ENCODE measurements at regions not wholly inside any gene's neighbourhood (a gene's known extent, or its start where the extent isn't known, plus 50 kb on each side); places are given as distances from the start of the nearest gene placed in this dataset.
"Not testable (repeated sequence)": the region's sequence is repeated elsewhere in the genome, so short reads cannot be mapped to it uniquely, and the experiment has no call there.

DNA sequence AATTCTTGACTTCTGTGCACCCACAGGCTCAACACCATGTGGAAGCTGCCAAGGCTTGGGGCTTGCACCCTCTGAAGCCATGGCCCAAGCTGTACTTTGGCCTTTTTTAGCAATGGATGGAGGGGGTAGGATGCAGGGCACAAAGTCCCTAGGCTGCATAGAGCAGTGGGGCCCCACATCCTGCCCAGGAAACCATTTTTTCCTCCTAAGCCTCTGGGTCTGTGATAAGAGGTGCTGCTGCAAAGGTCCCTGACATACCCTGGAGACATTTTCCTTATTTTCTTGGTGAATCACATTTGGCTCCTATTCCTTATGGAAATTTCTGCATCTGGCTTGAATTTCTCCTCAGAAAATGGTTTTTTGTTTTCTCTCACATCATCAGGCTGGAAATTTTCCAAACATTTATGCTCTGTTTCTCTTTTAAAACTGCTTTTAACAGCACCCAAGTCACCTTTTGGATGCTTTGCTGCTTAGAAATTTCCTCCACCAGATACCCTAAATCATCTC lies 482.7 kb upstream of the TLE4 start:
- Histone ChIP-seq H3K4me3 (ENCODE audit: low read depth, low read length) (no peak overlapping the region), H3K27me3 (ENCODE audit: control insufficient read depth, insufficient read depth, low read length) (no peaks in the 10 kb centered on the region), H3K36me3 (ENCODE audit: control insufficient read depth, insufficient read depth, low read length) (no peaks in the 10 kb centered on the region)
- DNase-seq (ENCODE audit: low read depth): no peak
- TF ChIP-seq, protein P1, sequence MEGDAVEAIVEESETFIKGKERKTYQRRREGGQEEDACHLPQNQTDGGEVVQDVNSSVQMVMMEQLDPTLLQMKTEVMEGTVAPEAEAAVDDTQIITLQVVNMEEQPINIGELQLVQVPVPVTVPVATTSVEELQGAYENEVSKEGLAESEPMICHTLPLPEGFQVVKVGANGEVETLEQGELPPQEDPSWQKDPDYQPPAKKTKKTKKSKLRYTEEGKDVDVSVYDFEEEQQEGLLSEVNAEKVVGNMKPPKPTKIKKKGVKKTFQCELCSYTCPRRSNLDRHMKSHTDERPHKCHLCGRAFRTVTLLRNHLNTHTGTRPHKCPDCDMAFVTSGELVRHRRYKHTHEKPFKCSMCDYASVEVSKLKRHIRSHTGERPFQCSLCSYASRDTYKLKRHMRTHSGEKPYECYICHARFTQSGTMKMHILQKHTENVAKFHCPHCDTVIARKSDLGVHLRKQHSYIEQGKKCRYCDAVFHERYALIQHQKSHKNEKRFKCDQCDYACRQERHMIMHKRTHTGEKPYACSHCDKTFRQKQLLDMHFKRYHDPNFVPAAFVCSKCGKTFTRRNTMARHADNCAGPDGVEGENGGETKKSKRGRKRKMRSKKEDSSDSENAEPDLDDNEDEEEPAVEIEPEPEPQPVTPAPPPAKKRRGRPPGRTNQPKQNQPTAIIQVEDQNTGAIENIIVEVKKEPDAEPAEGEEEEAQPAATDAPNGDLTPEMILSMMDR (IDR thresholded peaks at IDR 0.05; ENCODE audit: insufficient read depth, low read length, poor library complexity, severe bottlenecking): no peak

DNA sequence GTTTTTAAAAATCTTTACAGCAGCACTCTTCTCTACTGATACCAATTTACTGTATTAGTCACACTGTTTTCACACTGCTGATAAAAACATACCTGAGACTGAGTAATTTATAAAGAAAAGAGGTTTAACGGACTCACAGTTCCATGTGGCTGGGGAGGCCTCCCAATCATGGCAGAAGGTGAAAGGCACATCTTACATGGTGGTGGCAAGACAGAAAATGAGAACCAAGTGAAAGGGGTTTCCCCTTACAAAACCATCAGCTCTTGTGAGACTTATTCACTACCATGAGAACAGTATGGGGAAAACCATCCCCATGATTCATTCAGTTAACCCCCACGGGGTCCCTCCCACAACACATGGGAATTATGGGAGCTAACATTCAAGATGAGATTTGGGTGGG lies 481.9 kb upstream of the TLE4 start:
- DNase-seq (ENCODE audit: low read depth); H3K4me3 ChIP-seq (ENCODE audit: low read depth, low read length); H3K27me3 ChIP-seq (ENCODE audit: control insufficient read depth, insufficient read depth, low read length); H3K36me3 ChIP-seq (ENCODE audit: control insufficient read depth, insufficient read depth, low read length): not testable (repeated sequence)

DNA sequence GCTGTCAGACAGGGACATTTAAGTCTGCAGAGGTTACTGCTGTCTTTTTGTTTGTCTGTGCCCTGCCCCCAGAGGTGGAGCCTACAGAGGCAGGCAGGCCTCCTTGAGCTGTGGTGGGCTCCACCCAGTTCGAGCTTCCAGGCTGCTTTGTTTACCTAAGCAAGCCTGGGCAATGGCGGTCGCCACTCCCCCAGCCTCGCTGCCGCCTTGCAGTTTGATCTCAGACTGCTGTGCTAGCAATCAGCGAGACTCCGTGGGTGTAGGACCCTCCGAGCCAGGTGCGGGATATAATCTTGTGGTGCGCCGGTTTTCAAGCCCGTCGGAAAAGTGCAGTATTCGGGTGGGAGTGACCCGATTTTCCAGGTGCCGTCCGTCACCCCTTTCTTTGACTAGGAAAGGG lies 468.5 kb upstream of the TLE4 start:
- DNase-seq (ENCODE audit: low read depth); H3K4me3 ChIP-seq (ENCODE audit: low read depth, low read length); H3K27me3 ChIP-seq (ENCODE audit: control insufficient read depth, insufficient read depth, low read length); H3K36me3 ChIP-seq (ENCODE audit: control insufficient read depth, insufficient read depth, low read length): not testable (repeated sequence)

DNA sequence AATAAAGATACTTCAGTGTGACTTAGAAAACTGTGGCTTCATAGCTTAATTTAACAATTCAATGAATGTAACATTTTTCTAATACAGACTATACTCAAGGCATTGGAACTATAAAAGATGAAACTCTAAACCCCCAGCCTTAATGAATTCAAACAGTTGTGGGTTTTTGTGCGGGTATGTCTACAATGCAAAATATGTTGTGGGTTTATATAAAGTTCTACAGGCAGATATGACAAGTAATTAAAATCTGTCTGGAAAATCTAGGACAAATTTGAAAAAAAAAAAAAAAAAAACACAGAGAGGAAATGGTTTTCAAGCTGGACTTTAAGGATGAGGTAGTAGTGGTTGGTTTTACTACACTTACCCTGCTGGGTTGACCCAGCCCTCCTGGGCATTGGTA lies 467.5 kb upstream of the TLE4 start:
- no peak for DNase-seq (ENCODE audit: low read depth)
- Histone ChIP-seq H3K4me3 (ENCODE audit: low read depth, low read length) (no peak overlapping the region), H3K36me3 (ENCODE audit: control insufficient read depth, insufficient read depth, low read length) (no peaks in the 10 kb centered on the region), H3K27me3 (ENCODE audit: control insufficient read depth, insufficient read depth, low read length) (no peaks in the 10 kb centered on the region)
- TF ChIP-seq, protein P1 (IDR thresholded peaks at IDR 0.05; ENCODE audit: insufficient read depth, low read length, poor library complexity, severe bottlenecking): no peak

DNA sequence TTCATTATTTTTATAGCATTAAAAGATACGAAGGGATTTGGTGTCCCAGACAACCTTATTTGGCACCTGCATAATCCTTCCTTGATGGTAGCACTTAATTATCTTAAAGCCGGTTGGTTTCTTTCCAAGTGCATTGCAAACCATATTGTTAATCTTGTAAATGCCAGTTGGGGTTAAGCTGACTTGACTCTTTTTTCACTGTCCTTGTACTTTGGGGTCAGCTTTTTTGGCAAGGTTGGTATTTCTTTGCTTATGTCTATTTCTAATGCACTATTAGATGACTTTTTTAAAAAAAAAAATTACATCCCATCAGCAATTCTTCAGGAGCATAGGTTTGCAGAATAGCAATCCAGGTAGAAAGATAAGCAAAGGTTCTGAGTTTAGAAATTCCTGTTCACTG lies 466.8 kb upstream of the TLE4 start:
- H3K4me3 ChIP-seq (ENCODE audit: low read depth, low read length): no peak overlapping the region
- no peaks in the 10 kb centered on the region for H3K36me3 ChIP-seq (ENCODE audit: control insufficient read depth, insufficient read depth, low read length)
- no peaks in the 10 kb centered on the region for H3K27me3 ChIP-seq (ENCODE audit: control insufficient read depth, insufficient read depth, low read length)
- TF ChIP-seq, protein P1 (IDR thresholded peaks at IDR 0.05; ENCODE audit: insufficient read depth, low read length, poor library complexity, severe bottlenecking): no peak
- no peak for DNase-seq (ENCODE audit: low read depth)

DNA sequence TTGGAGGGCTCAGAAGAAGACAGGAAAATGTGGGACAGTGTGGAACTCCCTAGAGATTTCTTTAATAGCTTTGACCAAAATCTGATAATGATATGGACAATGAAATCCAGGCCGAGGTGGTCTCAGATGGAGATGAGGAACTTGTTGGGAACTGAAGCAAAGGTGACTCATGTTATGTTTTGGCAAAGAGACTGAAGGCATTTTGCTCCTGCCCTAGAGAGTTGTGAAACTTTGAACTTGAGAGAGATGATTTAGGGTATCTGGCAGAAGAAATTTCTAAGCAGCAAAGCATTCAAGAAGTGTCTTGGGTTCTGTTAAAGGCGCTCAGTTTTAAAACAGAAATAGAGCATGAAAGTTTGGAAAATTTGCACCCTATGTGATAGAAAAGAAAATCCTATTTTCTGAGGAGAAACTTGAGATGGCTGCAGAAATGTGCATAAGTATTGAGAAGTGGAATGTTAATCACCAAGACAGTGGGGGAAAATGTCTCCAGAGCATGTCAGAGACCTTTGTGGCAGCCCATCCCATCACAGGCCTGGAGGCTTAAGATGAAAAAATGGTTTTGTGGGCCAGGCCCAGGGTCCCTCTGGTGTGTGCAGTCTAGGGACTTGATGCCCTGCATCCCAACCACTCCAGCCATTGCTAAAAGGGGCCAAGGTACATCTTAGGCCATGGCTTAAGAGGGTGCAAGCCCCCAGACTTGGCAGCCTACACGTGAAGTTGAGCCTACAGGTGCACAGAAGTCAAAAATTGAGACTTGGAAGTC lies 463.7 kb upstream of the TLE4 start:
- Histone ChIP-seq H3K36me3 (ENCODE audit: control insufficient read depth, insufficient read depth, low read length) (no peaks in the 10 kb centered on the region), H3K4me3 (ENCODE audit: low read depth, low read length) (no peak overlapping the region), H3K27me3 (ENCODE audit: control insufficient read depth, insufficient read depth, low read length) (no peaks in the 10 kb centered on the region)
- TF ChIP-seq, protein P1 (IDR thresholded peaks at IDR 0.05; ENCODE audit: insufficient read depth, low read length, poor library complexity, severe bottlenecking): no peak
- DNase-seq (ENCODE audit: low read depth): no peak

DNA sequence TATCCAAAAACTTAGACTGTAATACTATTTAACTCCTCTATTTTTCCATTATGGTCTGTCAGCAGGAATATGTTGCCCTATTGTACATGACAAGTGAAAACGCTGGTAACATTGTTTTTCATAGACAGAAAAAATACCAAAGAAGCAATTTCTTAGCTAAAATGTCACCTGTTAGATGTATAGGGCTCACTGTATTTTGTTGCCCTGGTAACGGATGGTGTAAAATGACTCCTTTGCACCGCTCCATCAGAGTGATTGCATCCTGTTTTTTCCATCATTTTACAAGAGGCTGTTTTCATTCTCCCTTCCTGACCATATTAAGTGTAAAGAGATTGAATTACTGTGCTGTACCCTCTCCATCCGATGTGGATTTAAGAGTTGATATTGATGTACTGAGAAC lies 460.1 kb upstream of the TLE4 start:
- H3K27me3 ChIP-seq (ENCODE audit: control insufficient read depth, insufficient read depth, low read length): no peaks in the 10 kb centered on the region
- no peaks in the 10 kb centered on the region for H3K36me3 ChIP-seq (ENCODE audit: control insufficient read depth, insufficient read depth, low read length)
- TF ChIP-seq, protein P1 (IDR thresholded peaks at IDR 0.05; ENCODE audit: insufficient read depth, low read length, poor library complexity, severe bottlenecking): no peak
- H3K4me3 ChIP-seq (ENCODE audit: low read depth, low read length): no peak overlapping the region
- no peak for DNase-seq (ENCODE audit: low read depth)
